Trophoblast cell (in vitro differentiated cells and primary cell): ENCODE measurements at regions not wholly inside any gene's neighbourhood (a gene's known extent, or its start where the extent isn't known, plus 50 kb on each side); places are given as distances from the start of the nearest gene placed in this dataset.

Source experiments
- DNase-seq, 2 donors: peaks; one replicate each; pipeline ENCODE4 v3.0.0-alpha.2; 2016
- H2AFZ ChIP-seq: 2 replicates; pipeline ENCODE4 v1.6.1; 2013; ENCODE audit warnings: low read length, moderate library complexity, mild to moderate bottlenecking; ENCODE audit not compliant: insufficient read depth, poor library complexity
- H2AK5ac ChIP-seq: 2 replicates; pipeline ENCODE4 v1.6.1; 2013; ENCODE audit warnings: mild to moderate bottlenecking, low read length
- H2BK120ac ChIP-seq: 2 replicates; pipeline ENCODE4 v1.6.1; 2013; ENCODE audit warnings: low read length, mild to moderate bottlenecking, moderate library complexity; ENCODE audit not compliant: insufficient read depth, poor library complexity
- H2BK12ac ChIP-seq: 2 replicates; pipeline ENCODE4 v1.6.1; 2013; ENCODE audit warnings: mild to moderate bottlenecking, low read length, moderate library complexity
- H2BK5ac ChIP-seq: 2 replicates; pipeline ENCODE4 v1.6.1; 2013; ENCODE audit warnings: low read length, low read depth, moderate library complexity, mild to moderate bottlenecking; ENCODE audit not compliant: poor library complexity
- H3K14ac ChIP-seq: 2 replicates; pipeline ENCODE4 v1.6.1; 2013; ENCODE audit warnings: mild to moderate bottlenecking, low read length
- H3K18ac ChIP-seq: 2 replicates; pipeline ENCODE4 v1.6.1; 2013; ENCODE audit warnings: mild to moderate bottlenecking, low read length
- H3K23ac ChIP-seq: 2 replicates; pipeline ENCODE4 v1.6.1; 2013; ENCODE audit warnings: low read length
- H3K27ac ChIP-seq: 2 replicates; pipeline ENCODE4 v1.5.1; 2013; ENCODE audit warnings: low read depth, mild to moderate bottlenecking, inconsistent platforms, low read length, moderate library complexity
- H3K27me3 ChIP-seq: 2 replicates; pipeline ENCODE4 v1.6.1; 2013; ENCODE audit warnings: inconsistent platforms, mild to moderate bottlenecking, low read length, moderate library complexity; ENCODE audit not compliant: insufficient read depth
- H3K36me3 ChIP-seq, 2 experiments: 1 replicate in 1 of 2; 2 replicates in 1 of 2; pipeline ENCODE4 v1.6.1; 2013; ENCODE audit warnings: low read length in 2 of 2, mild to moderate bottlenecking in 2 of 2, moderate library complexity in 1 of 2; ENCODE audit not compliant: insufficient read depth in 2 of 2, control insufficient read depth in 1 of 2
- H3K4ac ChIP-seq: 2 replicates; pipeline ENCODE4 v1.6.1; 2013; ENCODE audit warnings: low read depth, mild to moderate bottlenecking, low read length, moderate library complexity
- H3K4me1 ChIP-seq, 2 experiments: 1 replicate in 1 of 2; 2 replicates in 1 of 2; pipeline ENCODE4 v1.6.1; 2013; ENCODE audit warnings: low read length in 2 of 2, mild to moderate bottlenecking in 2 of 2, moderate library complexity in 1 of 2; ENCODE audit not compliant: insufficient read depth in 2 of 2, control insufficient read depth in 1 of 2
- H3K4me2 ChIP-seq: 2 replicates; pipeline ENCODE4 v1.6.1; 2013; ENCODE audit warnings: inconsistent platforms, mild to moderate bottlenecking, low read length, moderate library complexity
- H3K4me3 ChIP-seq: 2 replicates; pipeline ENCODE4 v1.5.1; 2013; ENCODE audit warnings: mild to moderate bottlenecking, low read depth, low read length, inconsistent platforms
- H3K79me1 ChIP-seq: one replicate; pipeline ENCODE4 v1.6.1; 2013; ENCODE audit warnings: low read length
- H3K79me2 ChIP-seq: 2 replicates; pipeline ENCODE4 v1.6.1; 2013; ENCODE audit warnings: low read length, mild to moderate bottlenecking; ENCODE audit not compliant: control insufficient read depth, insufficient read depth, poor library complexity
- H3K9ac ChIP-seq: 2 replicates; pipeline ENCODE4 v1.6.1; 2013; ENCODE audit warnings: mild to moderate bottlenecking, low read length
- H3K9me3 ChIP-seq: 2 replicates; pipeline ENCODE4 v1.6.1; 2013; ENCODE audit warnings: low read depth, mild to moderate bottlenecking, control low read depth, inconsistent platforms, low read length; ENCODE audit not compliant: insufficient read depth
- H4K12ac ChIP-seq: 2 replicates; pipeline ENCODE4 v1.6.1; 2013; ENCODE audit warnings: low read depth, mild to moderate bottlenecking, low read length, moderate library complexity
- H4K8ac ChIP-seq: 2 replicates; pipeline ENCODE4 v1.6.1; 2013; ENCODE audit warnings: low read depth, mild to moderate bottlenecking, low read length, moderate library complexity
- H4K91ac ChIP-seq: one replicate; pipeline ENCODE4 v1.6.1; 2013; ENCODE audit warnings: low read depth, mild to moderate bottlenecking, low read length, moderate library complexity
- WGBS: extraction: QIAGEN DNeasy Blood & Tissue Kit; methylation state at CpG from one replicate; pipeline ENCODE4 v1.1.7; 2013; ENCODE audit warnings: missing lambda C conversion rate; ENCODE audit not compliant: insufficient read length, insufficient coverage; ENCODE audit errors: extremely low coverage; 5-methylcytosine and 5-hydroxymethylcytosine counted together

DNA sequence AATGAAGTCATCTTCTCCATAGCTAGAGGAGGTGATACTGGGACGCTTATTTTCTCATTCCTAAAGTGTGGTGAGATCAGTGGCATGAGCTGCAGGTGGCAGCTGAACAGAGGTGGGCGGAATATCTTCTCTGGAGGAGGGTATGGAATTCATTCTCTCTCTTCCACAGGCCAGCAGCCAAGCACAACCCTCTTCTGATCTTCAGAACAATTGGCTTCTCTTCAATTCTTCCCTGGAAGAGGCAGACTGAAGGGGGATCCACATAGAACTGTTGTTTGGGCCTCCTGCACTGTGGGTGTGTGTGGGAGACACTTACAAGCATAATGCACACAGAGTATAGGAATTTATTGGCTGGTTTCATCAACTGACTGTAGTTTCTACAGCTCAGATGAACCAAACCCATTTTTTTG lies 180.4 kb upstream of the RASGEF1B start:
- H3K36me3 ChIP-seq: no peaks in the 10 kb centered on the region
- no peak overlapping the region for H3K27ac ChIP-seq
- H3K18ac ChIP-seq: no peak overlapping the region
- peak overlapping the region; percentile 80 for H2BK12ac ChIP-seq
- H3K9ac ChIP-seq: no peak overlapping the region
- no peaks in the 10 kb centered on the region for H3K9me3 ChIP-seq
- H3K4me2 ChIP-seq: no peak overlapping the region
- H3K4ac ChIP-seq: no peak overlapping the region
- no peaks in the 10 kb centered on the region for H3K27me3 ChIP-seq
- no peak for DNase-seq
- H4K91ac ChIP-seq: peak overlapping the region; percentile 25
- H4K12ac ChIP-seq: no peak overlapping the region
- H4K8ac ChIP-seq: no peak overlapping the region
- H2BK5ac ChIP-seq: peak overlapping the region; percentile 33
- no peaks in the 10 kb centered on the region for H3K79me1 ChIP-seq
- H2AFZ ChIP-seq: no peak overlapping the region
- peak overlapping the region; percentile 53 for H2BK120ac ChIP-seq
- no peaks in the 10 kb centered on the region for H3K79me2 ChIP-seq
- no peak overlapping the region for H2AK5ac ChIP-seq
- peak overlapping the region; percentile 17 for H3K14ac ChIP-seq
- no CpG with 5 or more reads among the region's 2 CpGs for WGBS
- H3K4me3 ChIP-seq: no peak overlapping the region
- H3K4me1 ChIP-seq: peaks cover 3 to 7% of the 10 kb centered on the region in 2 experiments
- H3K23ac ChIP-seq: no peak overlapping the region

DNA sequence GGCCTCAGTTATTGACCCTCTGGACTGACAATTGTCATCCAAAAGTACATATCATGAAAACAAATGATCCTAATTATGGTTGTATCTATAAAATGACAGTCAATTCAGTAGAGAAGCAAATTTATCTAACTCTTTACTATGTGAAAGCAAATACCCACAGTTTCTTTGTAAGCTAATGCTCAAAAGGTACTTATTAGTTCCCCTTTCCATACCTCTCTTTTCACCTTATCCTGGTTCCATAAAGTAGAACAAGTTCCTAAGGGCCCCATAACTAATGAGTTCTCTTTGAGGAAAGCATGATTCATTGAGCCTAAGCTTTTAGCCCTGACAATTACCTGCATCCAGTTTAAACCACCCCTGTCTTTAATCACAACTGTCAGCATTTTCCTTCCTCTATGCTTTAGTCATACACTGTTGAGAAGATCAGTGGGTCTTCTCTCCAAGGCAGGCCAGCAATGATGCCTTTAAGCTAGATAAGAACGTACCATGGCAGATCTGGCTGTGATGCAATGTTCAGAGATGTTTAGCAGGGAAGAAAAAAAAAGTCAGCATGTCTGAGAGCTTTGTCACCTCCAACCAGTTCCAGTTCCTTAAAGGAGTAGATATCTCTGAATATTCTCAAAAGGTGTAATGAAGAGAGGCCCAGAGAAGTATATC lies 179.7 kb upstream of the RASGEF1B start:
- Histone ChIP-seq H3K9me3 (no peaks in the 10 kb centered on the region), H4K8ac (no peak overlapping the region), H3K23ac (no peak overlapping the region), H4K12ac (no peak overlapping the region), H2BK120ac (no peak overlapping the region), H3K14ac (no peak overlapping the region), H3K4me2 (peak overlapping the region; percentile 24), H2AFZ (no peak overlapping the region), H3K4ac (no peak overlapping the region), H3K4me1 (peaks cover 3 to 7% of the 10 kb centered on the region in 2 experiments), H4K91ac (no peak overlapping the region), H2BK5ac (no peak overlapping the region), H3K79me2 (no peaks in the 10 kb centered on the region), H3K9ac (no peak overlapping the region), H2BK12ac (no peak overlapping the region), H3K79me1 (no peaks in the 10 kb centered on the region), H3K18ac (no peak overlapping the region), H3K4me3 (no peak overlapping the region), H3K36me3 (no peaks in the 10 kb centered on the region), H2AK5ac (no peak overlapping the region), H3K27ac (peak overlapping the region; percentile 41), H3K27me3 (no peaks in the 10 kb centered on the region)
- no CpG with 5 or more reads among the region's 1 CpG for WGBS
- DNase-seq: peak; percentile 92 to 97

DNA sequence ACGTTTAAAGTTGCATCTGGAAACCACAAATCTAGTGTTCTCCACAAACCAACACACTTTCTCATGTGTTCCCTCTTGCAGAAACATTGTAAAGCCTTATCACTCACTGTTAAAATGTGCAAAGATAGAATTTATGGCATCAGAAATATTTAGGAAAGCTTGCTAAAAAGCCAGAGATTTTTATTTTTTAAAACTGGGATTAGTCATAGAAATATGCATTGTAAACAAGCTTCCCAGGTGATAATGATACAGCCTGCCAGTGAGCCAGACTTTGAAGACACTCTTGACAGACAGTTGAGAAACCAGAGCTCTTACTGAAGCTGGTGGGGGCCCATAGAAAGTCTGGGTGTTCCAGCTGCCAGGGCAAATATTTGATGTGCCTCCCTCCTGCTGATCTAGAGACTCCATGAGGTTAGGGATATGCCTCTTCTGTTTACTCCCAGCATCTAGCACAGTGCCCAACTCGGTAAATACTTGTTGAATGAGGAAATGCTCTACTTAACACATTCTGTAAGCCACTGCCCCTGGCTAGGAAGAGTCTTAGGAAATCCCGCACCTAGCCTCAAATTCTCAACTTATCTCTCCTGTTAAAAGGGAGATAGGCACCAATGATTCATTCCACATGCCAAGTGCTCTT lies 179.0 kb upstream of the RASGEF1B start:
- peak; percentile 96 to 99 for DNase-seq
- Histone ChIP-seq H3K9me3 (no peaks in the 10 kb centered on the region), H3K9ac (no peak overlapping the region), H3K4me3 (no peak overlapping the region), H2AK5ac (no peak overlapping the region), H3K79me1 (no peaks in the 10 kb centered on the region), H4K8ac (no peak overlapping the region), H3K27ac (peak overlapping the region; percentile 41), H2BK120ac (no peak overlapping the region), H3K4ac (no peak overlapping the region), H2AFZ (no peak overlapping the region), H3K18ac (no peak overlapping the region), H4K12ac (no peak overlapping the region), H3K4me2 (peak overlapping the region; percentile 24), H3K27me3 (no peaks in the 10 kb centered on the region), H2BK5ac (peak overlapping the region; percentile 11), H2BK12ac (no peak overlapping the region), H4K91ac (no peak overlapping the region), H3K79me2 (no peaks in the 10 kb centered on the region), H3K23ac (no peak overlapping the region), H3K14ac (no peak overlapping the region), H3K36me3 (no peaks in the 10 kb centered on the region), H3K4me1 (peaks cover 3 to 7% of the 10 kb centered on the region in 2 experiments)
- no CpG with 5 or more reads among the region's 3 CpGs for WGBS

DNA sequence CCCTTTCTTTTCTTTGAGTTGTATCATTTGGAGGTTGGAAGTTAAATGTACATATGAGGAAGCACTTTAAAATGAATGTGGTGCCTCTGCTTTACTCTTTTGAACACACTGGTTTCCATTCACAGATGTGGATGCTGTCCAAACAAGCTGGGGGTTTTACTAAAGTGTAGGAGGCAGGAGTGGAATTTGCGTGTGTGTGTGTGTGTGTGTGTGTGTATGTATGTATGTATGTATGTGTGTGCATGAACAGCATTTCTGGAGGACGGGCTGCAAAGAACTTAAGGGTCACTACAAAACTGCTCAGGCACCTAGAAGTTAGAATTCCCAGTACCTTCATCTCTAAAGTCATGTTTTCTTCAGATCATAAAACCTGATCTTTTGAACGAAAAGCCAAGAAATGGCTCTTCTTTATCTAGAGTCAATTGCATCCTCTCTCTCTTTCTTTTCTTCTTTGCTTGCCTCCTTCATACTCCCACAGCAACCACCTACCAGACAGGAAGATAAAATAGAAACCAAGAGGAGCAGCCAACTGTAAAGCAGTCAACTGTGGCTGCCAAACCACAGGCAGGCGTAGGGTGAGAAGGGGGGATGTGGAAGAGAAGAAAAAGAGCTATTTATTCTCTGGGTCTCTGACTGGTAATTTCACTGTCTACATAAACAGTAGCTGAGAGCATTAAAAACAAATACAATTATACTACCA lies 177.0 kb upstream of the RASGEF1B start:
- Histone ChIP-seq H3K4me2 (no peak overlapping the region), H3K9me3 (no peaks in the 10 kb centered on the region), H3K23ac (no peak overlapping the region), H2AK5ac (no peak overlapping the region), H4K12ac (no peak overlapping the region), H3K4ac (no peak overlapping the region), H3K18ac (no peak overlapping the region), H2AFZ (no peak overlapping the region), H2BK12ac (no peak overlapping the region), H3K36me3 (no peaks in the 10 kb centered on the region), H3K79me1 (no peaks in the 10 kb centered on the region), H2BK120ac (no peak overlapping the region), H3K27me3 (no peaks in the 10 kb centered on the region), H3K4me1 (peaks cover 3 to 7% of the 10 kb centered on the region in 2 experiments), H4K91ac (no peak overlapping the region), H3K14ac (no peak overlapping the region), H3K79me2 (no peaks in the 10 kb centered on the region), H3K4me3 (no peak overlapping the region), H3K9ac (no peak overlapping the region), H2BK5ac (no peak overlapping the region), H3K27ac (no peak overlapping the region), H4K8ac (no peak overlapping the region)
- DNase-seq: no peak
- no CpG with 5 or more reads among the region's 4 CpGs for WGBS
